ENCODE measurements at regions not wholly inside any gene's neighbourhood (a gene's known extent, or its start where the extent isn't known, plus 50 kb on each side); places are given as distances from the start of the nearest gene placed in this dataset.
A peak's percentile ranks its signal among the peaks of the same experiment; 100 is the strongest.
"Not testable (repeated sequence)": the region's sequence is repeated elsewhere in the genome, so short reads cannot be mapped to it uniquely, and the experiment has no call there.

DNA sequence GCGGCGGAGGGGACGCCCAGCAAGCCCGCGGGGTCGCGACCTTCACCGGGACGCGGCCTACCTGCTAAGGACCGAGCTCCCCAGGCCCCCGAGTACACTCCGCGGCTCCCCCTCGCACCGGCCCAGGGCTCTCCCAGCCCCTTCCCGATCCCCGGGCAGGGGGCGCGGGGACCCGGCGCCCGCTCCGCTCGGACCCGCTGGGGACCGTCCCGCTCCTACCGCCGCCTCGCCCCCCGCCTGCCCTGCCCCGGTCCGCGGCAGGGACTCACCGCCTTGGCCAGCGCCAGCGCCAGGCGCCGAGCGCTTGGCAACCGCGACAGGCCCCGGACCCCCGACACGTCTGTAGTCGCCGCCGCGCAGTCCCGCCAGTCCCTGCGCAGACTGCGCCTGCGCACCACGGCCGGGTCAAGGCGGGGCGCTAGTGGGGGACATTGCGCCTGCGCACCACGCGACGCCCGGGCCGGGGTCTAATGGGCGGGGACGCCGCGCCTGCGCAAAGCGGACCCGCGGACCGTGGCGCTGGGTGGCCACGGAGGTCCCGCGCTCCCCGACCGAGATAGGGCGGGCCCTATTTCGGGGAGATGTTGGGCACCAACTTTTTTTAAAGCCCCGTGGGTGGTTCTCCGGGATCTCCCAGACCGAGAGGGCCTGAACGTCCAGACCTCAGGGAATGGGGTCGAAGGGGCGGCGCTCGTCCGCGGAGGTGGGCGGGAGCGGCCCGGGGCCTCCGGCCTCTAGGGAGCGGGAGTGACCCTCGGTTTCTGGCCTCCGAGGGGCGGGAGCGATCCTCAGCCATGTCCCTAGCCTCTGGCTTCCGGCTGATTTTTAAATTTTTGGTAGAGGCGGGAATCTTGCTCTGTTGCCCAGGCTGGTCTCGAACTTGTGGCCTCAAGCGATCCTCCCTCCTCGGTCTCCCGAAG is 81.8 kb upstream of the TNK2 start:
- H3K27ac ChIP-seq (ENCODE audit: low read depth in 2 of 2, low read length in 2 of 2) = peak overlapping the region in 1 of 2 donors; percentile 65

GRCh38 chr3:195989197-195989920 is 81.0 kb upstream of the TNK2 start:
- H3K9ac ChIP-seq (ENCODE audit: low read length in 3 of 3); intact Hi-C loops (cut with DNase I); H3K4me1 ChIP-seq (ENCODE audit: control insufficient read depth in 2 of 3, insufficient read depth in 2 of 3, low read depth in 1 of 3, low read length in 3 of 3); H3K27me3 ChIP-seq (ENCODE audit: control insufficient read depth, insufficient read depth, low read length); H3K27ac ChIP-seq (ENCODE audit: low read depth in 2 of 2, low read length in 2 of 2); H3K9me3 ChIP-seq (ENCODE audit: control insufficient read depth in 2 of 3, insufficient read depth in 1 of 3, low read length in 3 of 3); H3K4me3 ChIP-seq (ENCODE audit: low read length in 3 of 3); H3K36me3 ChIP-seq (ENCODE audit: control insufficient read depth in 2 of 3, insufficient read depth in 3 of 3, low read length in 3 of 3); FAIRE-seq: not testable (repeated sequence)
- peak in 2 of 5 donors; percentile 40 to 87 for DNase-seq

More for the DNA sequence above, 81.8 kb upstream of the TNK2 start:
- Histone ChIP-seq H3K9ac (ENCODE audit: low read length in 3 of 3) (peak overlapping the region in 2 of 3 donors; percentile 51 to 60), H3K4me3 (ENCODE audit: low read length in 3 of 3) (peak overlapping the region in 2 of 3 donors; percentile 60 to 61)
- FAIRE-seq; intact Hi-C loops (cut with DNase I); H3K36me3 ChIP-seq (ENCODE audit: control insufficient read depth in 2 of 3, insufficient read depth in 3 of 3, low read length in 3 of 3); H3K9me3 ChIP-seq (ENCODE audit: control insufficient read depth in 2 of 3, insufficient read depth in 1 of 3, low read length in 3 of 3); H3K27me3 ChIP-seq (ENCODE audit: control insufficient read depth, insufficient read depth, low read length); H3K4me1 ChIP-seq (ENCODE audit: control insufficient read depth in 2 of 3, insufficient read depth in 2 of 3, low read depth in 1 of 3, low read length in 3 of 3): not testable (repeated sequence)
- peak; percentile 79 to 98 (median 95) for DNase-seq

- intact Hi-C loops (cut with DNase I); DNase-seq; H3K4me3 ChIP-seq (ENCODE audit: low read length in 3 of 3); H3K36me3 ChIP-seq (ENCODE audit: control insufficient read depth in 2 of 3, insufficient read depth in 3 of 3, low read length in 3 of 3); H3K27me3 ChIP-seq (ENCODE audit: control insufficient read depth, insufficient read depth, low read length); FAIRE-seq; H3K27ac ChIP-seq (ENCODE audit: low read depth in 2 of 2, low read length in 2 of 2); H3K9ac ChIP-seq (ENCODE audit: low read length in 3 of 3); H3K4me1 ChIP-seq (ENCODE audit: control insufficient read depth in 2 of 3, insufficient read depth in 2 of 3, low read depth in 1 of 3, low read length in 3 of 3); H3K9me3 ChIP-seq (ENCODE audit: control insufficient read depth in 2 of 3, insufficient read depth in 1 of 3, low read length in 3 of 3): not testable (repeated sequence)
These were observed 80.4 kb upstream of the TNK2 start for GRCh38 chr3:195988764-195989163.

DNA sequence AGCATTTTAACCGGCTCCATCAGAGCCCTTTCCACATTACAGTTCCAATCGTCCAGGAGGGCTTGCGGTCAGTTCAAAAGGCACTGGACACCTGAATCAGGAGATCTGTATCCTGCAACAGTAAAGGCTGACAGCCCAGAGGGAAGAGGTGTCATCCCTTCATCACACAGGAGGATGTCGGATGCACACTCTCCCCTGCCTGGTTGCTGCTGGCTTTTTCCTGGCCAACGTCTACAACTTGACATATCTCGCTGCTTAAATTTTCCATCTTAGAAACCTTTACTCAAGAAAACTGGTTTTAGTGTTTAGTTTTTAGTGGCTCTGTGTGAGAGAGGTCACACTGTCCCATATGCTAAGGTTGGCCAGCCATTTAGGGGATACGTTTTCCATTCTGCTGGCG is 78.7 kb upstream of the TNK2 start:
- DNase-seq; H3K9me3 ChIP-seq (ENCODE audit: control insufficient read depth in 2 of 3, insufficient read depth in 1 of 3, low read length in 3 of 3); H3K36me3 ChIP-seq (ENCODE audit: control insufficient read depth in 2 of 3, insufficient read depth in 3 of 3, low read length in 3 of 3); H3K9ac ChIP-seq (ENCODE audit: low read length in 3 of 3); FAIRE-seq; H3K4me3 ChIP-seq (ENCODE audit: low read length in 3 of 3); H3K27me3 ChIP-seq (ENCODE audit: control insufficient read depth, insufficient read depth, low read length); H3K4me1 ChIP-seq (ENCODE audit: control insufficient read depth in 2 of 3, insufficient read depth in 2 of 3, low read depth in 1 of 3, low read length in 3 of 3); H3K27ac ChIP-seq (ENCODE audit: low read depth in 2 of 2, low read length in 2 of 2); intact Hi-C loops (cut with DNase I): not testable (repeated sequence)

- H3K27ac ChIP-seq (ENCODE audit: low read depth in 2 of 2, low read length in 2 of 2); FAIRE-seq; H3K36me3 ChIP-seq (ENCODE audit: control insufficient read depth in 2 of 3, insufficient read depth in 3 of 3, low read length in 3 of 3); H3K4me3 ChIP-seq (ENCODE audit: low read length in 3 of 3); H3K4me1 ChIP-seq (ENCODE audit: control insufficient read depth in 2 of 3, insufficient read depth in 2 of 3, low read depth in 1 of 3, low read length in 3 of 3); H3K27me3 ChIP-seq (ENCODE audit: control insufficient read depth, insufficient read depth, low read length); H3K9me3 ChIP-seq (ENCODE audit: control insufficient read depth in 2 of 3, insufficient read depth in 1 of 3, low read length in 3 of 3); DNase-seq; intact Hi-C loops (cut with DNase I); H3K9ac ChIP-seq (ENCODE audit: low read length in 3 of 3): not testable (repeated sequence)
These were observed 78.2 kb upstream of the TNK2 start for GRCh38 chr3:195986576-195986975.

GRCh38 chr3:195985348-195985920 is 77.1 kb upstream of the TNK2 start:
- intact Hi-C loops (cut with DNase I); H3K4me3 ChIP-seq (ENCODE audit: low read length in 3 of 3); H3K9me3 ChIP-seq (ENCODE audit: control insufficient read depth in 2 of 3, insufficient read depth in 1 of 3, low read length in 3 of 3); H3K36me3 ChIP-seq (ENCODE audit: control insufficient read depth in 2 of 3, insufficient read depth in 3 of 3, low read length in 3 of 3); H3K9ac ChIP-seq (ENCODE audit: low read length in 3 of 3); H3K27me3 ChIP-seq (ENCODE audit: control insufficient read depth, insufficient read depth, low read length); H3K4me1 ChIP-seq (ENCODE audit: control insufficient read depth in 2 of 3, insufficient read depth in 2 of 3, low read depth in 1 of 3, low read length in 3 of 3); FAIRE-seq; H3K27ac ChIP-seq (ENCODE audit: low read depth in 2 of 2, low read length in 2 of 2); DNase-seq: not testable (repeated sequence)

GRCh38 chr3:195984392-195985030 is 76.2 kb upstream of the TNK2 start:
- H3K9me3 ChIP-seq (ENCODE audit: control insufficient read depth in 2 of 3, insufficient read depth in 1 of 3, low read length in 3 of 3); H3K36me3 ChIP-seq (ENCODE audit: control insufficient read depth in 2 of 3, insufficient read depth in 3 of 3, low read length in 3 of 3); H3K27ac ChIP-seq (ENCODE audit: low read depth in 2 of 2, low read length in 2 of 2); H3K27me3 ChIP-seq (ENCODE audit: control insufficient read depth, insufficient read depth, low read length); H3K4me1 ChIP-seq (ENCODE audit: control insufficient read depth in 2 of 3, insufficient read depth in 2 of 3, low read depth in 1 of 3, low read length in 3 of 3); H3K9ac ChIP-seq (ENCODE audit: low read length in 3 of 3); H3K4me3 ChIP-seq (ENCODE audit: low read length in 3 of 3); intact Hi-C loops (cut with DNase I); FAIRE-seq: not testable (repeated sequence)
- DNase-seq = peak in 1 of 5 donors; percentile 9

Data from kidney (tissue), 10 donors.